Retinal pigment epithelial cell (primary cell): ENCODE measurements at regions not wholly inside any gene's neighbourhood (a gene's known extent, or its start where the extent isn't known, plus 50 kb on each side); places are given as distances from the start of the nearest gene placed in this dataset.

ENCODE experiments used
- DNase-seq: peaks from one replicate; pipeline ENCODE4 v3.0.0-alpha.2; 2010; ENCODE audit warnings: low read depth
- H3K4me3 ChIP-seq: 2 replicates; pipeline ENCODE4 v1.5.1; 2011; ENCODE audit warnings: mild to moderate bottlenecking, low read length, control low read depth, moderate library complexity
- CTCF ChIP-seq: conservative IDR thresholded peaks from 2 replicates; pipeline ENCODE4 v1.5.1; 2011; ENCODE audit warnings: low read depth, low read length, control low read depth, inconsistent platforms

DNA sequence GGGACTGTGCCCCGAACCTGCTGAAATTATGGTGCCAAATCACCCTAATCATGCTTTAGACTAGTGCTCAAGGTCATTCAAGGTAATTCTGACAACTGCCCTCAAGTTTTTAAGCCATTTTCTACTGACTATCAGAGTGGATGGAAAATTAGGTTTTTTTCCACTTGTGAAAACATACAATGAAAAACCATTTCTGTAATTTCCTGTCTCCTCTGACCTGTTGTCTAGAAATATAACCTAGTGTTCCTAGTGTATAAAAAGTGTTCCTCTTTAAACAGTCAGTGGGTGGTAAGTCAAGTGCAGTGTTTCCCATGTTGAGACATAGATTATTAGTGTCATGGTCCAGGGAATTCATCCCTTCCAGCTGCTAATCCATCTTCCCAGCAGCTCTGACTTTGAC lies 232.8 kb upstream of the UMPS start:
- H3K4me3 ChIP-seq = no peak overlapping the region
- DNase-seq = no peak
- no peak for TF ChIP-seq CTCF

GRCh38 chr3:124498891-124499290 lies 231.4 kb upstream of the UMPS start:
- no peak for TF ChIP-seq CTCF
- DNase-seq = no peak

GRCh38 chr3:124504332-124505059 lies 225.8 kb upstream of the UMPS start:
- no peak overlapping the region for H3K4me3 ChIP-seq
- peak; percentile 86 for DNase-seq
- TF ChIP-seq CTCF = no peak

More at GRCh38 chr3:124498891-124499290, 231.4 kb upstream of the UMPS start:
- no peak overlapping the region for H3K4me3 ChIP-seq

DNA sequence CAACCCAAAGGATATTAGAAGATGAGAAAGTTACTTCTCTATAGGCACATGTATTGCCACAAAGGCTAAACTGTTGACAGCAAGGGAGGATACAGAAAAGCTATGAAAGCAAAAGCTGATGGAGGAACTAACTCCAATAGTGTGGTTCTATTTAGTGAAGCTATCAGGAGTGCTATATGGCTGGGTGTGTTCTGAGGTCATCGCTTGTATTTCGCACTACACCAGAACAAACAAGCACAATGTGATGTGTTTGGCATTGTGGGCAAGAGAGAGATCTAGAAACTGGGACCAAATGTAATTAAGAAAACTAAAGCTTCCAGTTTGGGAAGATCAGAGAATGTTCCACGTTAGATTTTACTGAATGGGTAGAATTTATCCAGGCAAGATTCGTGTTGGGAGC lies 220.4 kb upstream of the UMPS start:
- no peak for TF ChIP-seq CTCF
- H3K4me3 ChIP-seq = no peak overlapping the region
- no peak for DNase-seq

GRCh38 chr3:124510290-124510689 lies 220.0 kb upstream of the UMPS start:
- no peak overlapping the region for H3K4me3 ChIP-seq
- no peak for TF ChIP-seq CTCF
- DNase-seq = no peak

- no peak for TF ChIP-seq CTCF
- no peak for DNase-seq
- no peak overlapping the region for H3K4me3 ChIP-seq
Measured at GRCh38 chr3:124512881-124513609, 217.2 kb upstream of the UMPS start.

- no peak for DNase-seq
- no peak overlapping the region for H3K4me3 ChIP-seq
- TF ChIP-seq CTCF = no peak
Measured at GRCh38 chr3:124513610-124513997, 216.6 kb upstream of the UMPS start.
